Body of pancreas (tissue), 4 donors: ENCODE measurements at regions not wholly inside any gene's neighbourhood (a gene's known extent, or its start where the extent isn't known, plus 50 kb on each side); places are given as distances from the start of the nearest gene placed in this dataset.

Experiments used
- ATAC-seq: fragments of 150-250 bp; one replicate; pipeline ENCODE4 v1.9.1; 2016
- DNase-seq, 4 donors: peaks; one replicate each; pipeline ENCODE4 v3.0.0-alpha.2; 2019
- H3K27ac ChIP-seq, 4 donors: fragments of 200-600 bp; sonication (generic); 1 replicate in 3 of 4; 2 replicates in 1 of 4; pipeline versions ENCODE4 v1.5.1 to v1.6.1; 2016 to 2019; ENCODE audit warnings: mild to moderate bottlenecking in 1 of 4, mixed read lengths in 1 of 4, moderate library complexity in 1 of 4
- H3K27me3 ChIP-seq, 2 donors: fragments of 200-600 bp; sonication (generic); one replicate each; pipeline ENCODE4 v1.6.0; 2016; ENCODE audit warnings: mild to moderate bottlenecking in 1 of 2
- H3K36me3 ChIP-seq, 2 donors: fragments of 200-600 bp; sonication (generic); replicated peaks in 1 of 2; 2 replicates each; pipeline ENCODE4 v1.5.1; 2016; ENCODE audit warnings: low read depth in 2 of 2; ENCODE audit not compliant: insufficient read depth in 1 of 2
- H3K4me1 ChIP-seq: fragments of 200-600 bp; sonication (generic); one replicate; pipeline ENCODE4 v1.6.0; 2016
- H3K4me3 ChIP-seq, 2 donors: fragments of 200-600 bp; sonication (generic); 1 replicate in 1 of 2; 2 replicates in 1 of 2; pipeline ENCODE4 v1.5.1; 2016 to 2019
- H3K9me3 ChIP-seq, 3 donors: fragments of 200-600 bp; sonication (generic); 1 replicate in 2 of 3; 2 replicates in 1 of 3; pipeline ENCODE4 v1.5.1; 2016
- CTCF ChIP-seq, 7 experiments: fragments of 450-650 bp in 4 of 7; fragments of 200-600 bp in 3 of 7; sonication (generic) in 3 of 7; IDR thresholded peaks; one replicate each; pipeline ENCODE4 v1.5.1; 2016 to 2019; ENCODE audit warnings: antibody characterized with exemption in 7 of 7
- POLR2A ChIP-seq, 3 donors: fragments of 450-650 bp; IDR thresholded peaks; one replicate each; pipeline ENCODE4 v1.6.1; 2016; ENCODE audit warnings: antibody characterized with exemption in 3 of 3, mild to moderate bottlenecking in 2 of 3
- WGBS, 2 donors: methylation state at CpG; one replicate each; pipeline ENCODE4 v1.1.5; 2017; 5-methylcytosine and 5-hydroxymethylcytosine counted together
- intact Hi-C: fragments of 100-400 bp; cut with DNase I; formaldehyde crosslinking; loops from one replicate; pipeline ENCODE4 v1.15.1; 2023

GRCh38 chr2:176733698-176734430, 464.6 kb downstream of the MTX2 start:
- H3K36me3 ChIP-seq: no peaks in the 10 kb centered on the region
- H3K4me1 ChIP-seq: peaks cover 24% of the 10 kb centered on the region
- intact Hi-C loops: no loop called here
- DNase-seq: no peak
- H3K9me3 ChIP-seq: no peaks in the 10 kb centered on the region
- H3K27ac ChIP-seq: no peak overlapping the region
- H3K27me3 ChIP-seq: no peaks in the 10 kb centered on the region
- WGBS, 2 donors: 87 to 89% methylated on average over 3 of the region's 3 CpGs
- TF ChIP-seq CTCF (IDR thresholded peaks at IDR 0.05): no peak
- no peak for TF ChIP-seq POLR2A (IDR thresholded peaks at IDR 0.05)
- H3K4me3 ChIP-seq: no peak overlapping the region
- no peak for ATAC-seq

DNA sequence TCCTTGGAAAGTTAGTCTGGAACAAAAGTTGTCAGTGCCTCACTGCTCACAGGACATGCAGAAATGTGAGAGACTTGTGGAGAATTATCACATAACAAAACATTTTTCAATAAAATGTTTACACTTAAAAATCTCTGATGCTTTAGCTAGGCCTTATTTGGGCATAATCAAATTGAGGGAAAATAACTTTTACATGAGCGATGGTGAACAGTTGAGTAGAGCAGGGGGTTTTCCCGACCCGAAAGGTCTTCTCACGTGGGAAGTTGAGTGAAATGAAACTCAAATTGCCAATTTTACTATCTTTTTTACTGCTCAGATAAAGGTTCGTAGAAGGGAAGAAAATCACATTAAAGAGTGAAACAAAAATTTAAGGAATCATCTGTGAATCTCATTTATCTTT, 465.6 kb downstream of the MTX2 start:
- Histone ChIP-seq H3K4me1 (peaks cover 17% of the 10 kb centered on the region), H3K4me3 (no peak overlapping the region), H3K27me3 (no peaks in the 10 kb centered on the region), H3K27ac (no peak overlapping the region), H3K36me3 (no peaks in the 10 kb centered on the region), H3K9me3 (no peaks in the 10 kb centered on the region)
- intact Hi-C loops: no loop called here
- WGBS, 2 donors: 89 to 91% methylated on average over 5 of the region's 5 CpGs
- ATAC-seq (no peak), DNase-seq (no peak)
- TF ChIP-seq POLR2A (IDR thresholded peaks at IDR 0.05) (no peak), CTCF (IDR thresholded peaks at IDR 0.05) (no peak)

DNA sequence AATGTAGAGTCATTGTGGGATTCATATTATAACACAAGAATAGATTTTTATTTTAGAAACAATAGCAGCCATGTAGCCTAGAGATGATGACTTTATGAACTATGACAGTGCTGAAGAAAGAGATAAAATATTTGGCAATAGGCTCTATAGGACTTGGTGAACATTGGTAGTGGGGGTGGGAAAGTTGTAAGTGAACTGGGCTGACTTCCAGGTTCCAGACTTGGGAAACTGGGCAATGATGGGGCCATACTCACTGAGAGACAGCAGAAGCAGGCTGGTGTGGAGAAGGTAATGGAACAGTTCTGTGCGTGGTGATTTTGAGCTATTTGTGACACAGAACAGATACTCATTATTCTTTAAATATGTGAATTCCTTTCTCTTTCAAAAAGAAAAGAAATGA, 470.3 kb upstream of the HNRNPA3 start:
- no peak overlapping the region for H3K4me3 ChIP-seq
- no peaks in the 10 kb centered on the region for H3K4me1 ChIP-seq
- intact Hi-C loops: no loop called here
- H3K27me3 ChIP-seq: no peaks in the 10 kb centered on the region
- H3K27ac ChIP-seq: no peak overlapping the region
- TF ChIP-seq POLR2A (IDR thresholded peaks at IDR 0.05): no peak
- TF ChIP-seq CTCF (IDR thresholded peaks at IDR 0.05): no peak
- no peak for DNase-seq
- H3K9me3 ChIP-seq: no peaks in the 10 kb centered on the region
- no peaks in the 10 kb centered on the region for H3K36me3 ChIP-seq
- ATAC-seq: no peak
- 60 to 68% methylated on average over 1 of the region's 1 CpG for WGBS, 2 donors

GRCh38 chr2:176743671-176744070, 468.9 kb upstream of the HNRNPA3 start:
- ATAC-seq (no peak), DNase-seq (no peak)
- TF ChIP-seq POLR2A (IDR thresholded peaks at IDR 0.05) (no peak), CTCF (IDR thresholded peaks at IDR 0.05) (no peak)
- H3K4me3 ChIP-seq: no peak overlapping the region
- H3K27ac ChIP-seq: no peak overlapping the region
- no peaks in the 10 kb centered on the region for H3K36me3 ChIP-seq
- no peaks in the 10 kb centered on the region for H3K27me3 ChIP-seq
- intact Hi-C loops: no loop called here
- WGBS, 2 donors: 69 to 80% methylated on average over 3 of the region's 3 CpGs
- H3K4me1 ChIP-seq: no peaks in the 10 kb centered on the region
- H3K9me3 ChIP-seq: no peaks in the 10 kb centered on the region

- Histone ChIP-seq H3K27me3 (no peaks in the 10 kb centered on the region), H3K9me3 (no peaks in the 10 kb centered on the region), H3K27ac (no peak overlapping the region), H3K4me3 (no peak overlapping the region), H3K4me1 (no peaks in the 10 kb centered on the region), H3K36me3 (no peaks in the 10 kb centered on the region)
- 15 to 20% methylated on average over 4 of the region's 4 CpGs for WGBS, 2 donors
- ATAC-seq (no peak), DNase-seq (no peak)
- intact Hi-C loops: no loop called here
- TF ChIP-seq POLR2A (IDR thresholded peaks at IDR 0.05) (no peak), CTCF (IDR thresholded peaks at IDR 0.05) (no peak)
Measured at GRCh38 chr2:176744146-176744545, 468.4 kb upstream of the HNRNPA3 start.
